ENCODE measurements at regions not wholly inside any gene's neighbourhood (a gene's known extent, or its start where the extent isn't known, plus 50 kb on each side); places are given as distances from the start of the nearest gene placed in this dataset.
"Not testable (repeated sequence)": the region's sequence is repeated elsewhere in the genome, so short reads cannot be mapped to it uniquely, and the experiment has no call there.

GRCh38 chr1:121097127-121097866 lies 86.8 kb downstream of the FAM72B start:
- H3K27me3 ChIP-seq; H3K9me3 ChIP-seq; H3K36me3 ChIP-seq; H3K4me1 ChIP-seq; intact Hi-C loops (cut with DNase I): not testable (repeated sequence)
- Histone ChIP-seq H3K27ac (peak overlapping the region; percentile 53 to 65), H3K4me3 (peak overlapping the region; percentile 13 to 37)
- peak; percentile 99 for ATAC-seq
- DNase-seq: peak; percentile 44 to 98 (median 80)
- TF ChIP-seq CTCF (IDR thresholded peaks at IDR 0.05): peak; percentile 40 to 72

GRCh38 chr1:121097867-121098215 lies 86.3 kb downstream of the FAM72B start:
- H3K9me3 ChIP-seq; H3K36me3 ChIP-seq; H3K4me1 ChIP-seq; H3K27me3 ChIP-seq; intact Hi-C loops (cut with DNase I): not testable (repeated sequence)
- Histone ChIP-seq H3K4me3 (peak overlapping the region; percentile 13 to 37), H3K27ac (peak overlapping the region in 1 of 2 donors; percentile 65)
- peak; percentile 45 for ATAC-seq
- peak in 1 of 4 donors; percentile 61 for DNase-seq

- H3K9me3 ChIP-seq; H3K27me3 ChIP-seq; H3K27ac ChIP-seq; intact Hi-C loops (cut with DNase I); H3K4me3 ChIP-seq; DNase-seq; H3K36me3 ChIP-seq; H3K4me1 ChIP-seq: not testable (repeated sequence)
- ATAC-seq: peak; percentile 97
Measured at GRCh38 chr1:121109025-121109424, 75.1 kb downstream of the FAM72B start.

- peak; percentile 56 for ATAC-seq
- H3K4me1 ChIP-seq: not testable (repeated sequence)
Measured at GRCh38 chr1:121116522-121117297, 67.4 kb downstream of the FAM72B start.

GRCh38 chr1:121117298-121117611 lies 66.9 kb downstream of the FAM72B start:
- peak; percentile 92 for ATAC-seq
- H3K4me3 ChIP-seq: peak overlapping the region in 1 of 2 donors; percentile 16
- H3K36me3 ChIP-seq; intact Hi-C loops (cut with DNase I); H3K27me3 ChIP-seq; DNase-seq; H3K27ac ChIP-seq; H3K4me1 ChIP-seq; H3K9me3 ChIP-seq: not testable (repeated sequence)

More at GRCh38 chr1:121116522-121117297, 67.4 kb downstream of the FAM72B start:
- intact Hi-C loops (cut with DNase I); H3K36me3 ChIP-seq; H3K9me3 ChIP-seq; H3K27me3 ChIP-seq; H3K27ac ChIP-seq: not testable (repeated sequence)
- DNase-seq: peak in 1 of 4 donors; percentile 19
- peak overlapping the region in 1 of 2 donors; percentile 16 for H3K4me3 ChIP-seq

GRCh38 chr1:121117622-121118479 lies 66.3 kb downstream of the FAM72B start:
- intact Hi-C loops (cut with DNase I): not testable (repeated sequence)

More at GRCh38 chr1:121117622-121118479, 66.3 kb downstream of the FAM72B start:
- ATAC-seq (peak; percentile 57), DNase-seq (peak; percentile 17 to 67 (median 38))
- H3K27me3 ChIP-seq, H3K36me3 ChIP-seq, H3K9me3 ChIP-seq, H3K4me1 ChIP-seq: not testable (repeated sequence)
- Histone ChIP-seq H3K27ac (peak overlapping the region; percentile 30 to 69), H3K4me3 (peak overlapping the region; percentile 29 to 33)
